ENCODE measurements at regions not wholly inside any gene's neighbourhood (a gene's known extent, or its start where the extent isn't known, plus 50 kb on each side); places are given as distances from the start of the nearest gene placed in this dataset.
"Not testable (repeated sequence)": the region's sequence is repeated elsewhere in the genome, so short reads cannot be mapped to it uniquely, and the experiment has no call there.

- H3K36me3 ChIP-seq (ENCODE audit: insufficient read depth, low read length) = 0 out of 2 replicates have a peak, but pooled peaks cover 6% of the 10 kb centered on the region
- H3K27me3 ChIP-seq (ENCODE audit: insufficient read depth, low read length) = no peaks in the 10 kb centered on the region
- peaks cover 11% of the 10 kb centered on the region for H3K4me1 ChIP-seq (ENCODE audit: insufficient read depth, low read length)
- no peak overlapping the region for H3K4me3 ChIP-seq (ENCODE audit: low read length)
- 92% methylated on average over 2 of the region's 3 CpGs for WGBS
- no peak overlapping the region for H3K27ac ChIP-seq (ENCODE audit: low read depth, low read length)
- H3K9me3 ChIP-seq (ENCODE audit: insufficient read depth, low read depth, low read length) = no peaks in the 10 kb centered on the region
- H3K9ac ChIP-seq (ENCODE audit: low read depth, low read length) = no peak overlapping the region
These were observed 120.0 kb downstream of the KCNA5 start for GRCh38 chr12:5163661-5164060.

GRCh38 chr12:5165296-5165970, 121.8 kb downstream of the KCNA5 start:
- H3K27me3 ChIP-seq (ENCODE audit: insufficient read depth, low read length) = no peaks in the 10 kb centered on the region
- no peak overlapping the region for H3K9ac ChIP-seq (ENCODE audit: low read depth, low read length)
- 89% methylated on average over 5 of the region's 5 CpGs for WGBS
- H3K4me3 ChIP-seq (ENCODE audit: low read length) = no peak overlapping the region
- peaks cover 11% of the 10 kb centered on the region for H3K4me1 ChIP-seq (ENCODE audit: insufficient read depth, low read length)
- H3K9me3 ChIP-seq (ENCODE audit: insufficient read depth, low read depth, low read length) = no peaks in the 10 kb centered on the region
- no peak overlapping the region for H3K27ac ChIP-seq (ENCODE audit: low read depth, low read length)
- 0 out of 2 replicates have a peak, but pooled peaks cover 6% of the 10 kb centered on the region for H3K36me3 ChIP-seq (ENCODE audit: insufficient read depth, low read length)

GRCh38 chr12:5166976-5167375, 123.3 kb downstream of the KCNA5 start:
- H3K4me3 ChIP-seq (ENCODE audit: low read length) = no peak overlapping the region

GRCh38 chr12:5168148-5168547, 124.5 kb downstream of the KCNA5 start:
- H3K27ac ChIP-seq (ENCODE audit: low read depth, low read length) = no peak overlapping the region
- H3K4me1 ChIP-seq (ENCODE audit: insufficient read depth, low read length) = peaks cover 11% of the 10 kb centered on the region
- WGBS = 94% methylated on average over 5 of the region's 5 CpGs
- H3K9ac ChIP-seq (ENCODE audit: low read depth, low read length) = no peak overlapping the region
- no peak overlapping the region for H3K4me3 ChIP-seq (ENCODE audit: low read length)
- H3K36me3 ChIP-seq (ENCODE audit: insufficient read depth, low read length) = no peaks in the 10 kb centered on the region; the same call in 1 of the 2 replicates
- no peaks in the 10 kb centered on the region for H3K9me3 ChIP-seq (ENCODE audit: insufficient read depth, low read depth, low read length)
- no peaks in the 10 kb centered on the region for H3K27me3 ChIP-seq (ENCODE audit: insufficient read depth, low read length)

More at GRCh38 chr12:5166976-5167375, 123.3 kb downstream of the KCNA5 start:
- no peaks in the 10 kb centered on the region for H3K27me3 ChIP-seq (ENCODE audit: insufficient read depth, low read length)
- H3K27ac ChIP-seq (ENCODE audit: low read depth, low read length) = no peak overlapping the region
- H3K9ac ChIP-seq (ENCODE audit: low read depth, low read length) = no peak overlapping the region
- 88% methylated on average over 4 of the region's 4 CpGs for WGBS
- H3K9me3 ChIP-seq (ENCODE audit: insufficient read depth, low read depth, low read length) = no peaks in the 10 kb centered on the region
- peaks cover 11% of the 10 kb centered on the region for H3K4me1 ChIP-seq (ENCODE audit: insufficient read depth, low read length)
- no peaks in the 10 kb centered on the region for H3K36me3 ChIP-seq (ENCODE audit: insufficient read depth, low read length)

GRCh38 chr12:5170844-5171243, 127.2 kb downstream of the KCNA5 start:
- Histone ChIP-seq H3K4me3 (ENCODE audit: low read length) (no peak overlapping the region), H3K9ac (ENCODE audit: low read depth, low read length) (no peak overlapping the region), H3K36me3 (ENCODE audit: insufficient read depth, low read length) (no peaks in the 10 kb centered on the region; the same call in 1 of the 2 replicates), H3K9me3 (ENCODE audit: insufficient read depth, low read depth, low read length) (no peaks in the 10 kb centered on the region), H3K27me3 (ENCODE audit: insufficient read depth, low read length) (no peaks in the 10 kb centered on the region), H3K4me1 (ENCODE audit: insufficient read depth, low read length) (peaks cover 11% of the 10 kb centered on the region), H3K27ac (ENCODE audit: low read depth, low read length) (no peak overlapping the region)
- WGBS = 92% methylated on average over 5 of the region's 5 CpGs

GRCh38 chr12:5171701-5172100, 128.0 kb downstream of the KCNA5 start:
- Histone ChIP-seq H3K4me1 (ENCODE audit: insufficient read depth, low read length) (peaks cover 11% of the 10 kb centered on the region), H3K27me3 (ENCODE audit: insufficient read depth, low read length) (no peaks in the 10 kb centered on the region), H3K9ac (ENCODE audit: low read depth, low read length) (no peak overlapping the region), H3K36me3 (ENCODE audit: insufficient read depth, low read length) (no peaks in the 10 kb centered on the region; the same call in 1 of the 2 replicates), H3K4me3 (ENCODE audit: low read length) (no peak overlapping the region), H3K9me3 (ENCODE audit: insufficient read depth, low read depth, low read length) (no peaks in the 10 kb centered on the region), H3K27ac (ENCODE audit: low read depth, low read length) (no peak overlapping the region)
- 49% methylated on average over 5 of the region's 5 CpGs for WGBS

- Histone ChIP-seq H3K36me3 (ENCODE audit: insufficient read depth, low read length) (no peaks in the 10 kb centered on the region; the same call in 1 of the 2 replicates), H3K9me3 (ENCODE audit: insufficient read depth, low read depth, low read length) (no peaks in the 10 kb centered on the region), H3K27ac (ENCODE audit: low read depth, low read length) (no peak overlapping the region), H3K9ac (ENCODE audit: low read depth, low read length) (no peak overlapping the region), H3K4me3 (ENCODE audit: low read length) (no peak overlapping the region), H3K27me3 (ENCODE audit: insufficient read depth, low read length) (no peaks in the 10 kb centered on the region), H3K4me1 (ENCODE audit: insufficient read depth, low read length) (0 out of 2 replicates have a peak, but pooled peaks cover under 1% of the 10 kb centered on the region)
- WGBS = 96% methylated on average over 10 of the region's 10 CpGs
These were observed 129.2 kb downstream of the KCNA5 start for GRCh38 chr12:5172886-5173285.

- WGBS = 95% methylated on average over 10 of the region's 10 CpGs
- Histone ChIP-seq H3K36me3 (ENCODE audit: insufficient read depth, low read length) (no peaks in the 10 kb centered on the region; the same call in 1 of the 2 replicates), H3K27me3 (ENCODE audit: insufficient read depth, low read length) (no peaks in the 10 kb centered on the region), H3K4me1 (ENCODE audit: insufficient read depth, low read length) (no peaks in the 10 kb centered on the region), H3K4me3 (ENCODE audit: low read length) (no peak overlapping the region), H3K27ac (ENCODE audit: low read depth, low read length) (no peak overlapping the region), H3K9ac (ENCODE audit: low read depth, low read length) (no peak overlapping the region), H3K9me3 (ENCODE audit: insufficient read depth, low read depth, low read length) (no peaks in the 10 kb centered on the region)
These were observed 129.9 kb downstream of the KCNA5 start for GRCh38 chr12:5173511-5174011.

GRCh38 chr12:5175415-5175814, 131.7 kb downstream of the KCNA5 start:
- not testable (repeated sequence) for H3K27me3 ChIP-seq (ENCODE audit: insufficient read depth, low read length); H3K4me3 ChIP-seq (ENCODE audit: low read length); H3K9ac ChIP-seq (ENCODE audit: low read depth, low read length); H3K27ac ChIP-seq (ENCODE audit: low read depth, low read length); H3K9me3 ChIP-seq (ENCODE audit: insufficient read depth, low read depth, low read length); H3K4me1 ChIP-seq (ENCODE audit: insufficient read depth, low read length); H3K36me3 ChIP-seq (ENCODE audit: insufficient read depth, low read length)
- 94% methylated on average over 1 of the region's 2 CpGs for WGBS

GRCh38 chr12:5176036-5176435, 132.4 kb downstream of the KCNA5 start:
- H3K36me3 ChIP-seq (ENCODE audit: insufficient read depth, low read length) = no peaks in the 10 kb centered on the region; the same call in 1 of the 2 replicates
- WGBS = 95% methylated on average over 2 of the region's 2 CpGs
- H3K9ac ChIP-seq (ENCODE audit: low read depth, low read length) = no peak overlapping the region

GRCh38 chr12:5177096-5177495, 133.4 kb downstream of the KCNA5 start:
- H3K36me3 ChIP-seq (ENCODE audit: insufficient read depth, low read length) = no peaks in the 10 kb centered on the region; the same call in 1 of the 2 replicates
- no peaks in the 10 kb centered on the region for H3K9me3 ChIP-seq (ENCODE audit: insufficient read depth, low read depth, low read length)
- H3K27me3 ChIP-seq (ENCODE audit: insufficient read depth, low read length) = no peaks in the 10 kb centered on the region
- whole genome bisulfite sequencing = 59% methylated on average over 3 of the region's 3 CpGs
- H3K4me1 ChIP-seq (ENCODE audit: insufficient read depth, low read length) = peaks cover 6% of the 10 kb centered on the region
- H3K27ac ChIP-seq (ENCODE audit: low read depth, low read length) = no peak overlapping the region
- no peak overlapping the region for H3K4me3 ChIP-seq (ENCODE audit: low read length)
- H3K9ac ChIP-seq (ENCODE audit: low read depth, low read length) = no peak overlapping the region

More at GRCh38 chr12:5176036-5176435, 132.4 kb downstream of the KCNA5 start:
- no peaks in the 10 kb centered on the region for H3K9me3 ChIP-seq (ENCODE audit: insufficient read depth, low read depth, low read length)
- H3K4me3 ChIP-seq (ENCODE audit: low read length) = no peak overlapping the region
- no peaks in the 10 kb centered on the region for H3K4me1 ChIP-seq (ENCODE audit: insufficient read depth, low read length)
- H3K27ac ChIP-seq (ENCODE audit: low read depth, low read length) = no peak overlapping the region
- no peaks in the 10 kb centered on the region for H3K27me3 ChIP-seq (ENCODE audit: insufficient read depth, low read length)
